ENCODE measurements at regions not wholly inside any gene's neighbourhood (a gene's known extent, or its start where the extent isn't known, plus 50 kb on each side); places are given as distances from the start of the nearest gene placed in this dataset.

DNA sequence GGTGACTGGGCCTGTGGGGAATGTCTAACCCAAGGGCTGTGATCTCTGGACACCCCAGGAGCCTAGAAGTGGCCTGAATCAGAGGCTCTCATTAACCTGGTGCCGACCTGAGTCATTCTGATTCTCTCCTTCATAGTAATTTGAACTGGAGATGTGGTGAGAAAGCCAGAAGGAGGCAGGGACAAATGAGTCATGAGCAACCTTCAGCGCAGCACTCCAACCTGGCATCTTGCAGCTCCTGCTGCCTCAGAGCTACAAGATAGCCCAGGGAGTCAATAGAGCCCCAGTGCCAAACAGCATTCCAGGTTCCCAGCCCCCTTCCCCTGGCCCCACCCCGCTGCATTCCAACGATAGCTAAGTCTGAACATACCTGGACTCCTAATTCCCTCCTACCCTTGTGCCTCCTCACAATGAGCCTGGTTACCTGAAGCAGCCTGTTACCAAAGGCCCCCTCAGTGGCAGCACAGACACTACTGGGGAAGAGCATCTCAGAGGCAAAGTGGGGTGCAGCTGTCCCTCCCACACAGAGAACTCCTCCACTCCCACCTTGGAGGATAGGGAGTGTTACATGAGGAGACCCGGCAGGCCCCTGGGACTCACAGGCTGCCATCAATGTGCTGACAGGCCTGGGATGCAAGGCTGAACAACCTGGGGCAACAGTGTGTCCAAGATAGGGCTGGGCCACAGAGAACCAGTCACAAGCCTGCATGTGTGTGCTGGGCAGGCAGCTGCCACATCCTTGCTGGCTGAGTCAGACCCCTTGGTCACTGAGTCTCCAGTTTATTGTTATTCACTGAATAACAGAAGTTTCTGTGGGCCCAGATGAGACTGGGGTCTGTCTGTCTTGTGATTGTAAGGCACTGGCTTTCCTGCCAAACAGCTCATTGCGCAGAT is 76.8 kb upstream of the LEP start:
- Histone ChIP-seq H3K79me2 (ENCODE audit: control insufficient read depth, insufficient read depth, low read length) (no peaks in the 10 kb centered on the region), H3K9ac (replicated peaks; ENCODE audit: extremely low read depth, insufficient read depth, low read length) (no peak overlapping the region), H3K27ac (ENCODE audit: insufficient read depth, low read depth, low read length) (no peak overlapping the region), H3K27me3 (ENCODE audit: control insufficient read depth in 2 of 2, insufficient read depth in 2 of 2, low read length in 2 of 2) (peaks cover 57 to 63% of the 10 kb centered on the region in 2 experiments), H3K4me3 (replicated peaks in 1 of 3; ENCODE audit: insufficient read depth in 1 of 3, low read depth in 1 of 3, low read length in 3 of 3) (no peak overlapping the region), H2AFZ (ENCODE audit: low read depth, low read length) (no peak overlapping the region), H3K4me1 (ENCODE audit: control insufficient read depth, extremely low read depth, insufficient read depth, low read length) (peaks cover 2% of the 10 kb centered on the region), H3K4me2 (ENCODE audit: insufficient read depth, low read length) (no peak overlapping the region), H3K36me3 (ENCODE audit: control insufficient read depth in 2 of 2, extremely low read depth in 1 of 2, insufficient read depth in 2 of 2, low read length in 2 of 2) (no peaks in the 10 kb centered on the region), H4K20me1 (replicated peaks; ENCODE audit: control insufficient read depth, extremely low read depth, insufficient read depth, low read length) (no peaks in the 10 kb centered on the region), H3K9me3 (replicated peaks; ENCODE audit: control insufficient read depth, insufficient read depth, low read length) (no peaks in the 10 kb centered on the region), H3K9me1 (replicated peaks; ENCODE audit: control insufficient read depth, extremely low read depth, insufficient read depth, low read length) (no peaks in the 10 kb centered on the region)
- DNase-seq (ENCODE audit: low read depth, low spot score) (no peak), FAIRE-seq (no peak)
- CTCF ChIA-PET, result interaction anchor here (1.4 to 1.6 kb wide), 2 partner anchors 10 to 28 kb away, joined by 3 to 4 read pairs; no protein-coding TSS in a partner anchor
- dilution Hi-C loops (cut with MboI; ENCODE audit: extremely low pct_ligation_motif_present, low sequenced_read_pairs) (no loop called here), intact Hi-C loops (cut with micrococcal nuclease) (no loop called here)
- TF ChIP-seq FOS (IDR thresholded peaks at IDR 0.05; ENCODE audit: borderline replicate concordance, insufficient read depth, low read length), result no peak
- no peak for TF ChIP-seq GATA2 (IDR thresholded peaks at IDR 0.05; ENCODE audit: insufficient read depth, insufficient read length, low read depth, low read length)
- TF ChIP-seq MYC (IDR thresholded peaks at IDR 0.05; ENCODE audit: low read depth, low read length), result no peak
- no peak for TF ChIP-seq POLR2A (IDR thresholded peaks at IDR 0.05; ENCODE audit: low read depth, low read length)
- no peak for TF ChIP-seq POLR2AphosphoS5 (IDR thresholded peaks at IDR 0.05; ENCODE audit: insufficient read depth, low read depth, low read length)
- no peak for TF ChIP-seq JUN (IDR thresholded peaks at IDR 0.05; ENCODE audit: borderline replicate concordance, insufficient read depth, insufficient read length, low read depth)
- TF ChIP-seq CTCF (IDR thresholded peaks at IDR 0.05; ENCODE audit: extremely low read depth in 1 of 2, insufficient read depth in 1 of 2, low read depth in 1 of 2, low read length in 2 of 2), result no peak
- TF ChIP-seq EZH2 (IDR thresholded peaks at IDR 0.05; ENCODE audit: borderline replicate concordance, low read depth, low read length, severe bottlenecking), result no peak
- no peak for TF ChIP-seq MAX (IDR thresholded peaks at IDR 0.05; ENCODE audit: insufficient read depth, insufficient read length)
- POLR2A ChIA-PET, result no interaction called here
- no TSS peak for BruUV-seq (replicated peaks)
